ENCODE measurements at regions not wholly inside any gene's neighbourhood (a gene's known extent, or its start where the extent isn't known, plus 50 kb on each side); places are given as distances from the start of the nearest gene placed in this dataset.

- no peak for DNase-seq
These were observed 209.6 kb upstream of the DTNBP1 start for GRCh38 chr6:15872241-15873103.

- DNase-seq, result no peak
These were observed 208.4 kb upstream of the DTNBP1 start for GRCh38 chr6:15871276-15871675.

GRCh38 chr6:15870333-15871043 lies 207.7 kb upstream of the DTNBP1 start:
- no peak for DNase-seq

GRCh38 chr6:15864708-15865062 lies 201.9 kb upstream of the DTNBP1 start:
- no peak for DNase-seq

GRCh38 chr6:15864038-15864707 lies 201.3 kb upstream of the DTNBP1 start:
- DNase-seq, result no peak

GRCh38 chr6:15862810-15863209 lies 200.0 kb upstream of the DTNBP1 start:
- no peak for DNase-seq

- DNase-seq, result no peak
These were observed 198.7 kb upstream of the DTNBP1 start for GRCh38 chr6:15861486-15861885.

- DNase-seq, result no peak
These were observed 192.2 kb upstream of the DTNBP1 start for GRCh38 chr6:15854826-15855710.

- DNase-seq, result no peak
These were observed 191.6 kb upstream of the DTNBP1 start for GRCh38 chr6:15854378-15854777.

- DNase-seq, result no peak
These were observed 190.4 kb upstream of the DTNBP1 start for GRCh38 chr6:15853259-15853658.

GRCh38 chr6:15852289-15852688 lies 189.5 kb upstream of the DTNBP1 start:
- DNase-seq, result no peak

GRCh38 chr6:15849395-15849794 lies 186.6 kb upstream of the DTNBP1 start:
- no peak for DNase-seq

- DNase-seq, result no peak
These were observed 182.7 kb upstream of the DTNBP1 start for GRCh38 chr6:15845492-15845891.

GRCh38 chr6:15843764-15844163 lies 180.9 kb upstream of the DTNBP1 start:
- DNase-seq, result no peak

GRCh38 chr6:15843226-15843625 lies 180.4 kb upstream of the DTNBP1 start:
- no peak for DNase-seq

GRCh38 chr6:15842727-15843117 lies 179.9 kb upstream of the DTNBP1 start:
- no peak for DNase-seq

- DNase-seq, result no peak
These were observed 179.3 kb upstream of the DTNBP1 start for GRCh38 chr6:15841937-15842726.

GRCh38 chr6:15839969-15840541 lies 177.2 kb upstream of the DTNBP1 start:
- DNase-seq, result no peak

GRCh38 chr6:15837205-15837604 lies 174.4 kb upstream of the DTNBP1 start:
- no peak for DNase-seq

- no peak for DNase-seq
These were observed 170.0 kb upstream of the DTNBP1 start for GRCh38 chr6:15832841-15833240.

- no peak for DNase-seq
These were observed 166.3 kb upstream of the DTNBP1 start for GRCh38 chr6:15829156-15829555.
